ENCODE measurements at regions not wholly inside any gene's neighbourhood (a gene's known extent, or its start where the extent isn't known, plus 50 kb on each side); places are given as distances from the start of the nearest gene placed in this dataset.

- Mint-ChIP-seq H3K27ac (ENCODE audit: unreplicated experiment) (no peak overlapping the region), H3K9me3 (ENCODE audit: unreplicated experiment) (no peaks in the 10 kb centered on the region), H3K27me3 (ENCODE audit: insufficient read depth, unreplicated experiment) (no peaks in the 10 kb centered on the region), H3K4me3 (ENCODE audit: unreplicated experiment) (no peak overlapping the region), H3K36me3 (ENCODE audit: insufficient read depth, unreplicated experiment) (no peaks in the 10 kb centered on the region), H3K4me1 (ENCODE audit: low read depth, unreplicated experiment) (peaks cover 7% of the 10 kb centered on the region)
- no peaks in the 10 kb centered on the region for H3K9me3 ChIP-seq
- no peaks in the 10 kb centered on the region; the same call in 1 of the 2 replicates for H3K4me1 ChIP-seq
- BruUV-seq (replicated peaks) = no TSS peak
- ChIA-PET CTCF (no interaction called here), POLR2A (no interaction called here)
- H3K27me3 ChIP-seq (replicated peaks; ENCODE audit: control insufficient read depth, insufficient read depth, low read length) = no peaks in the 10 kb centered on the region
- intact Hi-C loops (cut with micrococcal nuclease; ENCODE audit: unreplicated experiment) = no loop called here
- no peak overlapping the region for H3K4me3 ChIP-seq (ENCODE audit: low read depth, low read length)
- DNase-seq = no peak
- H3K36me3 ChIP-seq (ENCODE audit: control insufficient read depth, insufficient read depth, low read length) = no peaks in the 10 kb centered on the region
- no peak for TF ChIP-seq CTCF (IDR thresholded peaks at IDR 0.05; ENCODE audit: insufficient read depth in 1 of 2, low read depth in 1 of 2, low read length in 1 of 2, severe bottlenecking in 1 of 2, unreplicated experiment in 1 of 2)
Measured at GRCh38 chr21:17391811-17392340, 121.0 kb upstream of the CXADR start.

- no peak for TF ChIP-seq CTCF (IDR thresholded peaks at IDR 0.05; ENCODE audit: insufficient read depth in 1 of 2, low read depth in 1 of 2, low read length in 1 of 2, severe bottlenecking in 1 of 2, unreplicated experiment in 1 of 2)
- intact Hi-C loops (cut with micrococcal nuclease; ENCODE audit: unreplicated experiment) = no loop called here
- CTCF ChIA-PET = no interaction called here
- Mint-ChIP-seq H3K27me3 (ENCODE audit: insufficient read depth, unreplicated experiment) (no peaks in the 10 kb centered on the region), H3K27ac (ENCODE audit: unreplicated experiment) (no peak overlapping the region), H3K36me3 (ENCODE audit: insufficient read depth, unreplicated experiment) (no peaks in the 10 kb centered on the region), H3K4me3 (ENCODE audit: unreplicated experiment) (no peak overlapping the region), H3K4me1 (ENCODE audit: low read depth, unreplicated experiment) (peaks cover 7% of the 10 kb centered on the region), H3K9me3 (ENCODE audit: unreplicated experiment) (no peaks in the 10 kb centered on the region)
- no peaks in the 10 kb centered on the region for H3K36me3 ChIP-seq (ENCODE audit: control insufficient read depth, insufficient read depth, low read length)
- no peaks in the 10 kb centered on the region; the same call in 1 of the 2 replicates for H3K4me1 ChIP-seq
- no peak for DNase-seq
- POLR2A ChIA-PET = no interaction called here
- H3K27me3 ChIP-seq (replicated peaks; ENCODE audit: control insufficient read depth, insufficient read depth, low read length) = no peaks in the 10 kb centered on the region
- no peak overlapping the region for H3K4me3 ChIP-seq (ENCODE audit: low read depth, low read length)
- no TSS peak for BruUV-seq (replicated peaks)
- H3K9me3 ChIP-seq = no peaks in the 10 kb centered on the region
Measured at GRCh38 chr21:17393413-17393812, 119.4 kb upstream of the CXADR start.

- DNase-seq = no peak
- no peak overlapping the region for H3K4me3 Mint-ChIP-seq (ENCODE audit: unreplicated experiment)
- H3K27me3 ChIP-seq (replicated peaks; ENCODE audit: control insufficient read depth, insufficient read depth, low read length) = no peaks in the 10 kb centered on the region
- no peaks in the 10 kb centered on the region for H3K36me3 Mint-ChIP-seq (ENCODE audit: insufficient read depth, unreplicated experiment)
- ChIA-PET CTCF (no interaction called here), POLR2A (no interaction called here)
- H3K9me3 ChIP-seq = no peaks in the 10 kb centered on the region
- peaks cover 4% of the 10 kb centered on the region for H3K4me1 Mint-ChIP-seq (ENCODE audit: low read depth, unreplicated experiment)
- H3K4me1 ChIP-seq = no peaks in the 10 kb centered on the region
- no TSS peak for BruUV-seq (replicated peaks)
- H3K27me3 Mint-ChIP-seq (ENCODE audit: insufficient read depth, unreplicated experiment) = no peaks in the 10 kb centered on the region
- intact Hi-C loops (cut with micrococcal nuclease; ENCODE audit: unreplicated experiment) = no loop called here
- H3K27ac Mint-ChIP-seq (ENCODE audit: unreplicated experiment) = no peak overlapping the region
- no peak overlapping the region for H3K4me3 ChIP-seq (ENCODE audit: low read depth, low read length)
- no peak for TF ChIP-seq CTCF (IDR thresholded peaks at IDR 0.05; ENCODE audit: insufficient read depth in 1 of 2, low read depth in 1 of 2, low read length in 1 of 2, severe bottlenecking in 1 of 2, unreplicated experiment in 1 of 2)
- no peaks in the 10 kb centered on the region for H3K36me3 ChIP-seq (ENCODE audit: control insufficient read depth, insufficient read depth, low read length)
- no peaks in the 10 kb centered on the region for H3K9me3 Mint-ChIP-seq (ENCODE audit: unreplicated experiment)
Measured at GRCh38 chr21:17396948-17397347, 115.9 kb upstream of the CXADR start.
